K562 (cell line): ENCODE measurements at regions not wholly inside any gene's neighbourhood (a gene's known extent, or its start where the extent isn't known, plus 50 kb on each side); places are given as distances from the start of the nearest gene placed in this dataset.

Source experiments
- ATAC-seq: fragments of 200-7000 bp; cut with Tn5 transposase; 3 replicates; pipeline ENCODE4 v1.9.1; 2020; ENCODE audit warnings: moderate library complexity
- BruUV-seq: library from RNA; stranded (reverse); fragments of 400-500 nt; replicated peaks from 2 replicates; lab custom pipeline; 2021; lab: Mats Ljungman, UMichigan
- CTCF ChIA-PET: fragments of 300-600 bp; formaldehyde crosslinking; extraction: SDS; loops from one replicate; lab custom pipeline; 2021; ENCODE audit warnings: low intra/inter-chr PET ratio; lab: Yijun Ruan, JAX
- POLR2A ChIA-PET: fragments of 300-600, 350-650 bp; sonication (Branson Sonifier 250); formaldehyde crosslinking; extraction: SDS; loops from one replicate; lab custom pipeline; 2021; ENCODE audit warnings: antibody characterized with exemption, inconsistent platforms; lab: Yijun Ruan, JAX
- DNase-seq, 4 experiments: peaks; one replicate each; pipeline versions ENCODE4 v3.0.0 to v3.0.0-alpha.2; 2011 to 2018; ENCODE audit warnings: low spot score in 3 of 4, mixed read lengths in 3 of 4; ENCODE audit errors: extremely low read depth in 1 of 4
- FAIRE-seq: peaks from 2 replicates; lab custom pipeline; 2011; peaks lifted over from hg19 to GRCh38; lab: Jason Lieb, UNC
- H2AFZ ChIP-seq: 2 replicates; pipeline ENCODE4 v1.6.0; 2011; ENCODE audit warnings: low read depth, low read length, control low read depth, inconsistent platforms
- H3K27ac ChIP-seq: fragments of 200-600 bp; 3 replicates; pipeline ENCODE4 v1.8.0; 2011; ENCODE audit warnings: low read depth, mild to moderate bottlenecking, control low read depth, inconsistent platforms, low read length, moderate library complexity, mixed read lengths; ENCODE audit errors: extremely low read depth
- H3K27me3 ChIP-seq, 2 experiments: fragments of 300-600 bp in 1 of 2; 2 replicates in 1 of 2; 3 replicates in 1 of 2; pipeline versions ENCODE4 v1.6.0 to v1.8.0; 2011; ENCODE audit warnings: inconsistent platforms in 2 of 2, low read length in 2 of 2, mild to moderate bottlenecking in 1 of 2, mixed read lengths in 1 of 2, moderate library complexity in 1 of 2; ENCODE audit not compliant: control insufficient read depth in 2 of 2, insufficient read depth in 2 of 2
- H3K36me3 ChIP-seq: fragments of 300-600 bp; 3 replicates; pipeline ENCODE4 v1.8.0; 2011; ENCODE audit warnings: mild to moderate bottlenecking, low read length, inconsistent platforms; ENCODE audit not compliant: control insufficient read depth, insufficient read depth
- H3K4me1 ChIP-seq, 2 experiments: fragments of 200-600 bp in 1 of 2; replicated peaks in 1 of 2; 2 replicates in 1 of 2; 3 replicates in 1 of 2; pipeline versions ENCODE4 v1.5.1 to v1.8.0; 2011; ENCODE audit warnings: inconsistent platforms in 2 of 2, low read length in 2 of 2, mild to moderate bottlenecking in 1 of 2, mixed read lengths in 1 of 2, moderate library complexity in 1 of 2; ENCODE audit not compliant: control insufficient read depth in 2 of 2, insufficient read depth in 2 of 2
- H3K4me2 ChIP-seq: 2 replicates; pipeline ENCODE4 v1.6.1; 2011; ENCODE audit warnings: low read length, control low read depth, inconsistent platforms, mixed read lengths; ENCODE audit not compliant: insufficient read depth
- H3K4me3 ChIP-seq: fragments of 200-600 bp; sonication (generic), shearing (Covaris generic); 2 replicates; pipeline ENCODE4 v1.5.1; 2016; ENCODE audit warnings: control low read depth, inconsistent platforms
- H3K79me2 ChIP-seq: fragments of 200-600 bp; 3 replicates; pipeline ENCODE4 v1.8.0; 2011; ENCODE audit warnings: low read length, inconsistent platforms; ENCODE audit not compliant: control insufficient read depth, insufficient read depth
- H3K9ac ChIP-seq, 2 experiments: 2 replicates each; pipeline versions ENCODE4 v1.6.0 to v1.6.1; 2011; ENCODE audit warnings: low read depth in 2 of 2, low read length in 2 of 2, control low read depth in 1 of 2, inconsistent platforms in 1 of 2, mild to moderate bottlenecking in 1 of 2, mixed read lengths in 1 of 2; ENCODE audit not compliant: insufficient read depth in 1 of 2
- H3K9me1 ChIP-seq: one replicate; pipeline ENCODE4 v1.6.0; 2011; ENCODE audit warnings: inconsistent platforms, mild to moderate bottlenecking, low read length, moderate library complexity; ENCODE audit not compliant: control insufficient read depth, insufficient read depth
- H3K9me3 ChIP-seq: replicated peaks from 2 replicates; pipeline ENCODE4 v1.5.1; 2011; ENCODE audit warnings: low read depth, low read length, inconsistent platforms; ENCODE audit not compliant: control insufficient read depth, insufficient read depth
- H4K20me1 ChIP-seq: replicated peaks from 2 replicates; pipeline ENCODE4 v1.6.1; 2011; ENCODE audit warnings: low read length, inconsistent platforms, mixed read lengths; ENCODE audit not compliant: control insufficient read depth, insufficient read depth
- CTCF ChIP-seq, 3 experiments: IDR thresholded peaks in 2 of 3; conservative IDR thresholded peaks in 1 of 3; 2 replicates each; pipeline ENCODE4 v1.5.1; 2011 to 2012; ENCODE audit warnings: low read length in 3 of 3, mild to moderate bottlenecking in 3 of 3, control low read depth in 2 of 3, improper control_type of control experiment in 1 of 3, inconsistent platforms in 1 of 3, low read depth in 1 of 3, mixed read lengths in 1 of 3, moderate library complexity in 1 of 3; ENCODE audit not compliant: insufficient read depth in 2 of 3
- KAT8 ChIP-seq: fragments of 450-650 bp; IDR thresholded peaks from 2 replicates; pipeline ENCODE4 v1.6.1; 2016; ENCODE audit warnings: low read depth, mild to moderate bottlenecking
- MEF2D ChIP-seq: conservative IDR thresholded peaks from 2 replicates; pipeline ENCODE4 v1.6.1; 2016; ENCODE audit warnings: low read depth, missing genetic modification characterization, missing compliant biosample characterization
- NELFE ChIP-seq: IDR thresholded peaks from 2 replicates; pipeline ENCODE4 v1.6.1; 2011; ENCODE audit warnings: mild to moderate bottlenecking; ENCODE audit not compliant: insufficient read depth, insufficient read length
- RAD21 ChIP-seq, 2 experiments: fragments of 250-450 bp in 1 of 2; fragments of 450-650 bp in 1 of 2; sonication (Bioruptor Pico) in 1 of 2; formaldehyde crosslinking in 1 of 2; IDR thresholded peaks in 1 of 2; conservative IDR thresholded peaks in 1 of 2; 2 replicates each; pipeline versions ENCODE4 v1.4.0 to v1.8.0; 2020 to 2022; ENCODE audit warnings: mild to moderate bottlenecking in 2 of 2, moderate library complexity in 1 of 2
- RBM14 ChIP-seq: fragments of 200-400 bp; formaldehyde crosslinking; IDR thresholded peaks from 2 replicates; pipeline ENCODE4 v1.6.1; 2018; ENCODE audit warnings: low read depth, mild to moderate bottlenecking, low read length, moderate library complexity, borderline replicate concordance; ENCODE audit not compliant: insufficient read depth
- TFAP4 ChIP-seq: sonication (generic); formaldehyde crosslinking; IDR thresholded peaks from 2 replicates; pipeline ENCODE4 v1.8.0; 2022; ENCODE audit warnings: missing genetic modification reagents, mild to moderate bottlenecking, moderate library complexity, borderline replicate concordance
- ZBTB1 ChIP-seq: sonication (generic); formaldehyde crosslinking; IDR thresholded peaks from 2 replicates; pipeline ENCODE4 v1.8.1; 2023; ENCODE audit warnings: missing genetic modification reagents, low read depth, mild to moderate bottlenecking, borderline replicate concordance
- ZBTB43 ChIP-seq: sonication (generic); formaldehyde crosslinking; IDR thresholded peaks from 2 replicates; pipeline ENCODE4 v1.8.0; 2023; ENCODE audit warnings: mild to moderate bottlenecking, missing genetic modification reagents
- ZZZ3 ChIP-seq: fragments of 450-650 bp; IDR thresholded peaks from 2 replicates; pipeline ENCODE4 v1.6.1; 2016; ENCODE audit warnings: antibody characterized with exemption, mild to moderate bottlenecking, moderate library complexity
- WGBS: fragments of 100-300 bp; shearing (Covaris generic); methylation state at CpG from one replicate; pipeline ENCODE4 v1.1.6; 2016; ENCODE audit warnings: low coverage, mixed read lengths; ENCODE audit not compliant: insufficient coverage; ENCODE audit errors: missing lambda C conversion rate; 5-methylcytosine and 5-hydroxymethylcytosine counted together
- in situ Hi-C: fragments of 300-500 bp; cut with MboI; formaldehyde crosslinking; loops from 4 replicates; pipeline ENCODE4 v1.15.0; 2018; ENCODE audit warnings: inconsistent platforms, mixed read lengths
- intact Hi-C: fragments of 100-400 bp; cut with micrococcal nuclease; formaldehyde crosslinking; loops from 2 replicates; pipeline ENCODE4 v1.14.2; 2022

GRCh38 chr10:111595173-111595572 lies 518.3 kb downstream of the ADRA2A start:
- Histone ChIP-seq H2AFZ (no peak overlapping the region), H3K9me1 (no peaks in the 10 kb centered on the region), H3K9me3 (no peaks in the 10 kb centered on the region), H3K27me3 (no peaks in the 10 kb centered on the region), H3K9ac (no peak overlapping the region), H3K4me3 (no peak overlapping the region), H3K36me3 (no peaks in the 10 kb centered on the region), H3K4me2 (no peak overlapping the region), H3K79me2 (no peaks in the 10 kb centered on the region), H3K27ac (no peak overlapping the region), H3K4me1 (no peaks in the 10 kb centered on the region), H4K20me1 (no peaks in the 10 kb centered on the region)
- ChIA-PET POLR2A (no interaction called here), CTCF (no interaction called here)
- ATAC-seq (no peak), DNase-seq (no peak), FAIRE-seq (no peak)
- intact Hi-C loops (no loop called here), in situ Hi-C loops (no loop called here)
- WGBS, result 0% methylated on average over 3 of the region's 3 CpGs
- BruUV-seq, result no TSS peak
- no peak for TF ChIP-seq ZBTB43 (CRISPR knock-in tag)

GRCh38 chr10:111598433-111599059 lies 521.7 kb downstream of the ADRA2A start:
- intact Hi-C loops, result no loop called here
- FAIRE-seq, result no peak
- in situ Hi-C loops, result no loop called here
- TF ChIP-seq CTCF (IDR thresholded peaks at IDR 0.05 in 2 of 3, conservative IDR thresholded peaks at IDR 0.05 in 1 of 3; ENCODE audit: insufficient read depth in 2 of 3, low read depth in 1 of 3, low read length in 3 of 3) (peak; percentile 23 to 42 (median 40); a peak in 3 of 6 replicates), KAT8 (no peak), TFAP4 (no peak), RAD21 (CRISPR knock-in tag; conservative IDR thresholded peaks at IDR 0.05 in 1 of 2, IDR thresholded peaks at IDR 0.05 in 1 of 2) (peak; percentile 16 to 42; a peak in 2 of 4 replicates), ZZZ3 (no peak), MEF2D (tag) (no peak), NELFE (no peak), RBM14 (no peak), ZBTB1 (CRISPR knock-in tag) (no peak)

More at GRCh38 chr10:111598433-111599059, 521.7 kb downstream of the ADRA2A start:
- ChIA-PET CTCF (no interaction called here), POLR2A (no interaction called here)
- Histone ChIP-seq H3K9me3 (no peaks in the 10 kb centered on the region), H3K4me1 (no peaks in the 10 kb centered on the region), H3K4me2 (no peak overlapping the region), H3K9ac (no peak overlapping the region), H3K9me1 (no peaks in the 10 kb centered on the region), H3K79me2 (no peaks in the 10 kb centered on the region), H3K27me3 (no peaks in the 10 kb centered on the region), H3K4me3 (no peak overlapping the region), H4K20me1 (no peaks in the 10 kb centered on the region), H2AFZ (no peak overlapping the region), H3K36me3 (no peaks in the 10 kb centered on the region), H3K27ac (no peak overlapping the region)
- no TSS peak for BruUV-seq
- DNase-seq (peak; percentile 10 to 26 (median 18)), ATAC-seq (peak; percentile 60; the same call in 1 of the 3 replicates)
- WGBS, result 2% methylated on average over 6 of the region's 6 CpGs
